Kidney epithelial cell (primary cell): ENCODE measurements at regions not wholly inside any gene's neighbourhood (a gene's known extent, or its start where the extent isn't known, plus 50 kb on each side); places are given as distances from the start of the nearest gene placed in this dataset.

Experiments
- DNase-seq: peaks from one replicate; pipeline ENCODE4 v3.0.0-alpha.2; 2010; ENCODE audit warnings: low read depth
- H3K27me3 ChIP-seq: 2 replicates; pipeline ENCODE4 v1.6.0; 2011; ENCODE audit warnings: low read length; ENCODE audit not compliant: control insufficient read depth, insufficient read depth
- H3K36me3 ChIP-seq: 2 replicates; pipeline ENCODE4 v1.5.1; 2011; ENCODE audit warnings: low read length; ENCODE audit not compliant: control insufficient read depth, insufficient read depth
- H3K4me3 ChIP-seq: 2 replicates; pipeline ENCODE4 v1.5.1; 2011; ENCODE audit warnings: low read depth, mild to moderate bottlenecking, control low read depth, low read length
- TF ChIP-seq, protein P1 (sequence below): IDR thresholded peaks from 2 replicates; pipeline ENCODE4 v1.5.1; 2011; ENCODE audit warnings: mild to moderate bottlenecking, moderate library complexity, low read length, control low read depth, inconsistent platforms; ENCODE audit not compliant: insufficient read depth, poor library complexity, severe bottlenecking

- no peak overlapping the region for H3K4me3 ChIP-seq
- no peaks in the 10 kb centered on the region for H3K36me3 ChIP-seq
- H3K27me3 ChIP-seq: peaks cover 10% of the 10 kb centered on the region
- TF ChIP-seq, protein P1, sequence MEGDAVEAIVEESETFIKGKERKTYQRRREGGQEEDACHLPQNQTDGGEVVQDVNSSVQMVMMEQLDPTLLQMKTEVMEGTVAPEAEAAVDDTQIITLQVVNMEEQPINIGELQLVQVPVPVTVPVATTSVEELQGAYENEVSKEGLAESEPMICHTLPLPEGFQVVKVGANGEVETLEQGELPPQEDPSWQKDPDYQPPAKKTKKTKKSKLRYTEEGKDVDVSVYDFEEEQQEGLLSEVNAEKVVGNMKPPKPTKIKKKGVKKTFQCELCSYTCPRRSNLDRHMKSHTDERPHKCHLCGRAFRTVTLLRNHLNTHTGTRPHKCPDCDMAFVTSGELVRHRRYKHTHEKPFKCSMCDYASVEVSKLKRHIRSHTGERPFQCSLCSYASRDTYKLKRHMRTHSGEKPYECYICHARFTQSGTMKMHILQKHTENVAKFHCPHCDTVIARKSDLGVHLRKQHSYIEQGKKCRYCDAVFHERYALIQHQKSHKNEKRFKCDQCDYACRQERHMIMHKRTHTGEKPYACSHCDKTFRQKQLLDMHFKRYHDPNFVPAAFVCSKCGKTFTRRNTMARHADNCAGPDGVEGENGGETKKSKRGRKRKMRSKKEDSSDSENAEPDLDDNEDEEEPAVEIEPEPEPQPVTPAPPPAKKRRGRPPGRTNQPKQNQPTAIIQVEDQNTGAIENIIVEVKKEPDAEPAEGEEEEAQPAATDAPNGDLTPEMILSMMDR: no peak
- DNase-seq: no peak
Measured at GRCh38 chr15:69604072-69604411, 151.4 kb downstream of the RPLP1 start.

GRCh38 chr15:69606144-69606543, 153.5 kb downstream of the RPLP1 start:
- Histone ChIP-seq H3K4me3 (no peak overlapping the region), H3K27me3 (peaks cover 2% of the 10 kb centered on the region), H3K36me3 (no peaks in the 10 kb centered on the region)
- TF ChIP-seq, protein P1: no peak
- no peak for DNase-seq

- TF ChIP-seq, protein P1: no peak
- DNase-seq: no peak
- H3K27me3 ChIP-seq: peaks cover 2% of the 10 kb centered on the region
- no peak overlapping the region for H3K4me3 ChIP-seq
- H3K36me3 ChIP-seq: no peaks in the 10 kb centered on the region
Measured at GRCh38 chr15:69606921-69607500, 154.4 kb downstream of the RPLP1 start.

- Histone ChIP-seq H3K4me3 (no peak overlapping the region), H3K36me3 (no peaks in the 10 kb centered on the region), H3K27me3 (peaks cover 2% of the 10 kb centered on the region)
- no peak for DNase-seq
- TF ChIP-seq, protein P1: no peak
Measured at GRCh38 chr15:69608661-69609060, 156.0 kb downstream of the RPLP1 start.

- Histone ChIP-seq H3K36me3 (no peaks in the 10 kb centered on the region), H3K27me3 (peaks cover 2% of the 10 kb centered on the region), H3K4me3 (no peak overlapping the region)
- peak; percentile 32 for DNase-seq
- TF ChIP-seq, protein P1: no peak
Measured at GRCh38 chr15:69609176-69609575, 156.6 kb downstream of the RPLP1 start.

DNA sequence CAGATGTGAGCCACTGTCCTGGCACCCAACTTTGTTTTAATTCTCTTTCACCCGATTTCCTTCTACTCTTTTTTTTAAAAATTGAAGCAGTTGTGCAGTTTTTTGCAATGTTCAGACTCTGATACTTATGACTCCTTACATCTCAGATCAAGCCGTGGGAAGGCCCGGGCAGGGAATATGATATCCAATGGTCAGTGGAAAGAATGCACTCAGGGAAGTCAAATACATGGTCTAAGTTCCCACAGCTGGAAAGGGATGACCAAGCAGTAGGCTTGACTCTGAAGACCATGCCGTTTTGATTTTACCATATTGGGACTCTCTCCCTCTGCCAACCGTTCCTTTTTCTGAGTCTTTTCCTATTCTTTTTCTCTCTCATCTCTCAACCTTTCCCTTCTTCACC, 157.2 kb downstream of the RPLP1 start:
- no peak for DNase-seq
- H3K27me3 ChIP-seq: peaks cover 2% of the 10 kb centered on the region
- no peaks in the 10 kb centered on the region for H3K36me3 ChIP-seq
- no peak overlapping the region for H3K4me3 ChIP-seq
- TF ChIP-seq, protein P1: no peak
